ENCODE measurements at regions not wholly inside any gene's neighbourhood (a gene's known extent, or its start where the extent isn't known, plus 50 kb on each side); places are given as distances from the start of the nearest gene placed in this dataset.

GRCh38 chr6:85068221-85068620 lies 303.8 kb upstream of the TBX18 start:
- DNase-seq (ENCODE audit: low read depth) = no peak
- TF ChIP-seq CTCF (conservative IDR thresholded peaks at IDR 0.05; ENCODE audit: low read length) = no peak

GRCh38 chr6:85066266-85066665 lies 301.9 kb upstream of the TBX18 start:
- peak; percentile 20 for DNase-seq (ENCODE audit: low read depth)
- no peak for TF ChIP-seq CTCF (conservative IDR thresholded peaks at IDR 0.05; ENCODE audit: low read length)
- no peak overlapping the region for H3K4me3 ChIP-seq (ENCODE audit: low read length)

More at GRCh38 chr6:85068221-85068620, 303.8 kb upstream of the TBX18 start:
- no peak overlapping the region for H3K4me3 ChIP-seq (ENCODE audit: low read length)

- DNase-seq (ENCODE audit: low read depth) = peak; percentile 70
- TF ChIP-seq CTCF (conservative IDR thresholded peaks at IDR 0.05; ENCODE audit: low read length) = no peak
- H3K4me3 ChIP-seq (ENCODE audit: low read length) = no peak overlapping the region
Measured at GRCh38 chr6:85065831-85066230, 301.4 kb upstream of the TBX18 start.

GRCh38 chr6:85063611-85064010 lies 299.2 kb upstream of the TBX18 start:
- TF ChIP-seq CTCF (conservative IDR thresholded peaks at IDR 0.05; ENCODE audit: low read length) = no peak
- no peak for DNase-seq (ENCODE audit: low read depth)
- H3K4me3 ChIP-seq (ENCODE audit: low read length) = no peak overlapping the region

GRCh38 chr6:85062884-85063283 lies 298.5 kb upstream of the TBX18 start:
- no peak for DNase-seq (ENCODE audit: low read depth)
- H3K4me3 ChIP-seq (ENCODE audit: low read length) = no peak overlapping the region
- no peak for TF ChIP-seq CTCF (conservative IDR thresholded peaks at IDR 0.05; ENCODE audit: low read length)

- TF ChIP-seq CTCF (conservative IDR thresholded peaks at IDR 0.05; ENCODE audit: low read length) = no peak
- DNase-seq (ENCODE audit: low read depth) = peak; percentile 48
- no peak overlapping the region for H3K4me3 ChIP-seq (ENCODE audit: low read length)
Measured at GRCh38 chr6:85058806-85059205, 294.4 kb upstream of the TBX18 start.

- no peak for DNase-seq (ENCODE audit: low read depth)
- no peak for TF ChIP-seq CTCF (conservative IDR thresholded peaks at IDR 0.05; ENCODE audit: low read length)
- H3K4me3 ChIP-seq (ENCODE audit: low read length) = no peak overlapping the region
Measured at GRCh38 chr6:85050149-85050548, 285.8 kb upstream of the TBX18 start.
